GM20000 (cell line): ENCODE measurements at regions not wholly inside any gene's neighbourhood (a gene's known extent, or its start where the extent isn't known, plus 50 kb on each side); places are given as distances from the start of the nearest gene placed in this dataset.
"Not testable (repeated sequence)": the region's sequence is repeated elsewhere in the genome, so short reads cannot be mapped to it uniquely, and the experiment has no call there.

ENCODE experiments used
- DNase-seq: peaks from one replicate; pipeline ENCODE4 v3.0.0; 2012; ENCODE audit warnings: low spot score
- CTCF ChIP-seq: IDR thresholded peaks from 2 replicates; pipeline ENCODE4 v1.5.1; 2012; ENCODE audit warnings: mild to moderate bottlenecking, control low read depth; ENCODE audit errors: extremely low read depth, missing control alignments

DNA sequence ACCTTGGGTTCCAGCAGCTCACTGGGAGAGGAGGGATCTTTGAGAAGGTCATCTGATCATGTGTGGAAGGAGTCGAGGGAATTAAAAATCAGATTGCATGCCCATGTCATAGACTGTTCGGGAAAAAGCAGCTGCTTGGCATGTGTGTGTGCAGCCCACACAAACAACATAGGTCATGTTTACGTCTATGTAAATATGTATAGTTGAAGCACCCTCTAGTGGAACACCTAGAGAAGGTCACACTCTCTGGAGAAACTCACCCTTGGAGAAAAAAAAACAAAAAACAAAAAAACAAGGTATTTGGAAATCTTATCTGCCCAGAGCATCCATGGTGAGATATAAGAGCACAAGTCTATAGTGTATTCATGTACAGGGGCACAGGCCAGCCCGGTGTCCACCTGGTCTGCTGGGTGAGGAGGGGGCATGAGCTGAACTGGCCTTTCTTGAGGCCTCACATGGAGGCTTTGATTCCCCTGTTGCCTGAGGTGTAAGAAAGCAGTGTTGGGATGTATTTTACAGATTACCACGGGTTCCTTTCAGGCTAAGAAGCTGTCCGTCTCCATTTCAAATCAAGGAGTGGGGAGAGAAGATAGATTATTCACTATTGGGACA is 98.0 kb downstream of the NPY start:
- TF ChIP-seq CTCF: peak; percentile 19
- peak; percentile 57 for DNase-seq

DNA sequence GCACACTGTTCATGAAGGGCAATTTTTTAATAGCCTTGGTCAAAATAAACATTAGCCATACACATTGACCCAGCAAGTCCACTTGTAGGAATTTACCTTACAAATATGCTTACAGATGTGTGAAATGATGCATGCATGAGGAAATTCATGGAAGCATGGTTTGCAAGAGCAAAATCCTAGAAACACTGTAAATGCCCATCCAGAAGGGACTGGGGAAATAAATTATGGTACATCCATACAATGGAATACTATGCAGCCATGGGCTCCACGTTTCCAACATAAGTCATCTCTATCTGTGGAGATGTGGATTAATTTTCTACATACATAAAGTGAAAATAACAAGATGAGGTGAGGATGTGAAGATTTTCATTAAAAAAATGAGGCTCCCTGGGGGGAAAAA is 99.1 kb downstream of the NPY start:
- TF ChIP-seq CTCF: no peak
- no peak for DNase-seq

DNA sequence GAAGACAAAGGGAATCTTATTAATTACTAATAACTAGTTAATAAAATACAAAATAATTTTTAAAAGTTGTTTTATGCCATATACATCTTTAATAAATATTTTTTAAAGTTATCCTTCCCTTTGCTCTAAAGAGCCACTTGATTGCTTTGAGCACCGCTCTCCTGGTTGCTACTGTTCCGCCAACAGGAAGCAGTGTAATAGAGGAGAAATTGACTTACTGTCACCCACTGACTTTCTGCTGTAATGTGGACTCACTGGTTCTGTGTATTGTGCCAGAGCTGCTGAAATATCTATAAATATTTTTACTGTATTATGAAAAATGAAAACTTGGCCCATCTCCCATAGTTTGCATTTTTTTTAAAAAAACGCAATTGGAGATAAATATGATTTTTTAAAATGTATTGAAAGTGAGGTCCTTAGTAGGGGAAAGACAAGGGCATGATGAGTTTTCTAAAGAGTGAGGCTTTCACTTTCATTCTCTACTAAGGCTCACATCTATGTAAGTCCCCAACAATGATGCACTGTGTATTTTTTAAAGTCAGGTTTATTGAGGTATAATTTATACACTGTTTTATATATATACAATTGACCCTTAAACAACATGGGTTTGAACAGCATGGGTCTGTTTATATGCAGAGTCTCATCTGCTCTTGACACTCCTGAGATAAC is 100.5 kb downstream of the NPY start:
- no peak for TF ChIP-seq CTCF
- no peak for DNase-seq

DNA sequence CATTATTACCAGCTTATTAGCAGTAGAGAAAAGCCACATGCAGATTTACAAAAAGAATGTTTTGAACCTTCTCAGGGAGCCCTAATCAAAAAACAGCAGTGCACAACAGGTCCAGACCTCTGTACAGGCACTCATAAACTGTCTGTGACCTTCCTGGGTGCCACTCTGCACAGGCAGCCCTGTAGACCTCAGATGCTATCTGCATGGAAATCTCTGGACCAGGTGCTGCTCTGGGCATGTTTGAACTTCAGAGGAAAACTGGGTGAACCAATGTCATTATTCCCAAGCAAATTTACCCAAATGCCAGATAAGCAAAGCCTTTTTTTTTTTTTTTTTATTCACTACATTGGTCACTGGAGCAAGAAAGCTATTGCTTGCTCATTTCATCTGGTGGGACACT is 104.2 kb downstream of the NPY start:
- no peak for TF ChIP-seq CTCF
- no peak for DNase-seq

DNA sequence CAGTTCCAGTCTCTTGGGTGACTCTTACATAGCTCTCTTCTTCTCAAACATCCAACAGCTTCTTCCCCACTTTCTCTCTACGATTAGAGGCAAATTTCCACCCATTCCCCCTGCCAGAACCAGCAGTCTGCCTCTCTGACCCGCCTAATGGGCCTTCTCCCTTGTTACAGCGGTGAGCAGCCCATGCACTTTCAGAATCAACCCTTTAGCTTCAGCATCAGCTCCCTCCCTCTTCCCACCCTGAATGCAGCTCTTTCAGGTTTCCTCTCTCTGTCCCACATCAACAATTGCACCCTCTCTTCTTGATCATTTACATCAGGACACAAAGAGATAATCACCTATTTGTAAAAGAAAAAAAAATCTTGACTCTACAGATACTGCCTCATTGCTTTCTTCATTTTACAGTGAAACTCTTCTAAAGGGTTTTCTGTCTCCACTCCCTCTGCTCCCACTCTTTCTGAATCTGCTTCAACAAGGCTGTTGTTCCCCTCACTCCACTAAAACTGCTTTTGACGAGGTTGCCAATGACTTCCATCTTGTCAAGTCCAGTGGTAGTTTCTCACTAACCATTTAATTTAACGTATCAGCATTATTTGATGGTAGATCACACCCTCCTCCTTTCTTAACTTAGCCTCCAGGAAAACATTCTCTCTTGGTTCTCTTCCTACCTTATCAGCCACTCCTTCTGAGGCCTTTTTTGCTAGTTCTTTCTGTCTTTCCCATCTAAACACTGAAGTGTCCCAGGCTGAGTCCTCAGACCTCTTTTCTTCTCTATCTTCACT is 106.6 kb downstream of the NPY start:
- DNase-seq: no peak
- TF ChIP-seq CTCF: no peak

DNA sequence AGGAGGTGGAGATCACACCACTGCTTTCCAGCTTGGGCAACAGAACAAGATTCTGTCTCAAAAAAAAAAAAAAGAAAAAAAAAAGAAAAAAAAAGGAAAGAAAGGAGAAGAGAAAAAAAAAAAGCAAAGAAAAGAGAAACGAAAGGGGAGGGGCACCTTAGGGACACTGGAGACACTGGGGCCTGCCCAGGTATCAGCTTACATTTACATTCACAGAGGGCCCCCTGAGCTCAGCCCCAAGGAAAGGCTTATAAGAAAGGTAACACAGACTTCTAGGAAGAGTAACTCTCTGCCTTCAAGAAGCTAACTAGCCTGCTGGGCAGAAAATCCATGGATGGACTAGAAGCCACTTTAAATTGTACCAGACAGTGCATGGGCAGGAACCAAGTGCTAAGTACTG is 108.8 kb downstream of the NPY start:
- TF ChIP-seq CTCF: no peak
- DNase-seq: no peak

DNA sequence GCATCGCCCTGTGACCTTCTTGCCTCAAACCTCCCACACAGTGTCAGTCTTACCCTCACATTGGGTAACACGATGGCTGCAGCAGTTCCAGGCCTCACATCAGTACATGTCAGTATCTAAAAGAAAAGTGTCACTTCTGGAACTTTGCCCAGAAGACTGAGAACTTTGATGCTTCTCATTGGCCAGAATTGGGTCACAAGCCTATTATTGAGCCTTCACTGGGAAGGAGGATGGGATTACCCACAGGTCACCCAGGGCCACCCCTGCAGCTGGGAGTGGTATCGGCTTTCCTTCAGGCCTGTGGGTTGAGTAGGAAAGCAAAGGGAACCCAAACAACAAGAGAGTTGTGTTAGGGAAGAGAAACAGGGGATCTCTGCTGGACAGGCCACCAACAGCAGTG is 111.5 kb downstream of the NPY start:
- DNase-seq: no peak
- TF ChIP-seq CTCF: no peak

DNA sequence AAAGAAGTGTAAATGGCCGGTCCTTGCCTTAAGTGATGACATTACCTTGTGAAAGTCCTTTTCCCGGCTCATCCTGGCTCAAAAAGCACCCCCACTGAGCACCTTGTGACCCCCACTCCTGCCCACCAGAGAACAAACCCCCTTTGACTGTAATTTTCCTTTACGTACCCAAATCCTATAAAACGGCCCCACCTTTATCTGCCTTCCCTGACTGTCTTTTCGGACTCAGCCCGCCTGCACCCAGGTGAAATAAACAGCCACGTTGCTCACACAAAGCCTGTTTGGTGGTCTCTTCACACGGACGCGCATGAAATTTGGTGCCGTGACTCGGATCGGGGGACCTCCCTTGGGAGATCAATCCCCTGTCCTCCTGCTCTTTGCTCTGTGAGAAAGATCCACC is 112.4 kb downstream of the NPY start:
- DNase-seq: not testable (repeated sequence)
